NOMO-1 treated with dmso at 0.1 percent for 144 hours (cell line): ENCODE measurements at regions not wholly inside any gene's neighbourhood (a gene's known extent, or its start where the extent isn't known, plus 50 kb on each side); places are given as distances from the start of the nearest gene placed in this dataset.

Experiments
- DNase-seq: peaks from one replicate; lab custom pipeline; 2025; ENCODE audit not compliant: unreplicated experiment; lab: John Stamatoyannopoulos, UW

DNA sequence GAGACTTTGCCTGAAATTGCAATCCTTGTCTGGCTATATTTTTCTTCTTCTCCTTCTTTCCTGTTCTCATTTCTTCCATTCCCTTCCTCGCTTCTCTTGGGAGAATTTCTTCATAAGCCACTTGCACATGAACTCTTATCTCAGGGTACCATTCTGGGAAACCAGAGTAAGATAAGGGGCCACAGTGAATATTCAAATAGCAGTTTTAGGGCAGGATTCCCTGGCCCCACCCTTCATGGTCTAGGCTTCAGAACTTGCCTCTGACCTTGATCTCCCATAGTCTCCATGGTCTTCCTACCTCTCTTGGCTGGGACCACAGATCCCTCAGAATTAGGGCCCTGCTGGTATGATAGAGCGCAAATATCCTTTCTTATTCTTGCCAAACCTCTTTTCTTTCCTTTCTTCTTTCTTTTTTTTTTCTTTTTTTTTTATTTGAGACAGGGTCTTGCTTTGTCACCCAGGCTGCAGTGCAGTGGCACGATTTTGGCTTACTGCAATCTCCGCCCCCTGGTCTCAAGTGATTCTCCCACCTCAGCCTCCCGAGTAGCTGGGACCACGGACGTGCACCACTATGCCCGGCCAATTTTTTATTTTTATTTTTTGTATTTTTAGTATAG lies 123.0 kb upstream of the CITED2 start:
- no peak for DNase-seq

- DNase-seq: no peak
Observed at GRCh38 chr6:139496654-139497344, 122.4 kb upstream of the CITED2 start.

DNA sequence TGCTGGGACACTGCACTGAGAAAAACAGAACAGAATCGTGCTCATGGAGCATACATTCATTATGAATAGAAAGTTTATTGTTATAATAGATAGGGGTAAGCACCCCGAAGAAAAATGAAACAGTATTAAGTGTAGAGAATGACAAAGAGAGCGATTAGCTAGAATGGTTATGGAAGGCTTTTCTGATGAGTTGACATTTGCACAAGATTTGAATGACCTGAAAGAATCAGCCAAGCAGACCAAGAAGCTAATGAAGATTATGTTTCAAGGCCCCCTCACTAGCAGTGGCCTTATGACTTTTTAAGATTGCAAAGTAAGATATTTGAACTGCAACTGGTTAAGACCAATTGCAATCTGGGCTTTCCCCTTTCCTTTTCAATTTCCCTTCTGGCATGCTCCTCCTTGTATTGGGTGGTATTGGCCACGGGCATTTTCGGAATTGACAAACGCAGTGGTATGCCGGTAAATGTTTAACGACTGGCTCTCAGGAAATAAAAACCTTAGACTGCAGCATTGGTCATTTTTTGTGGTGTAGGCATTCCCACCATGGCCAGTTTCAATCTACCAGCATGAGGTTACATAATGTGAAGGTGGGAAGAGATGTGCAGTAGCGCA lies 120.0 kb upstream of the CITED2 start:
- no peak for DNase-seq

- DNase-seq: peak; percentile 60
Observed at GRCh38 chr6:139490482-139490881, 116.0 kb upstream of the CITED2 start.

DNA sequence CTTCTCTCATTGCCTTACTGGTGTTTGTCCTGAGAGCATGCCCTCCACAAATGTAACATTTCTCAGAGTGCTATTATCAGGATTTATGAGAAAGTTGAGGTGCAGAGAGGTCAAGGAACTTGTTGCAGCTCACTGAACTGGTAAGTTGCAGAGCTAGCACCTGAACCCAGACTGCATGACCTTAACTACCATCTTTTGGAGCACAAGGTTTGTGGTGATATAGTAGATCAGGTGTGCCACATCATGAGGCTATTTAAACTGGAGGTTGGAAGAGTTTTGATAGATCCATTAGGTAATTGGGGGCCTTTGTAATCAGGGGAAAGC lies 112.0 kb upstream of the CITED2 start:
- DNase-seq: no peak

DNA sequence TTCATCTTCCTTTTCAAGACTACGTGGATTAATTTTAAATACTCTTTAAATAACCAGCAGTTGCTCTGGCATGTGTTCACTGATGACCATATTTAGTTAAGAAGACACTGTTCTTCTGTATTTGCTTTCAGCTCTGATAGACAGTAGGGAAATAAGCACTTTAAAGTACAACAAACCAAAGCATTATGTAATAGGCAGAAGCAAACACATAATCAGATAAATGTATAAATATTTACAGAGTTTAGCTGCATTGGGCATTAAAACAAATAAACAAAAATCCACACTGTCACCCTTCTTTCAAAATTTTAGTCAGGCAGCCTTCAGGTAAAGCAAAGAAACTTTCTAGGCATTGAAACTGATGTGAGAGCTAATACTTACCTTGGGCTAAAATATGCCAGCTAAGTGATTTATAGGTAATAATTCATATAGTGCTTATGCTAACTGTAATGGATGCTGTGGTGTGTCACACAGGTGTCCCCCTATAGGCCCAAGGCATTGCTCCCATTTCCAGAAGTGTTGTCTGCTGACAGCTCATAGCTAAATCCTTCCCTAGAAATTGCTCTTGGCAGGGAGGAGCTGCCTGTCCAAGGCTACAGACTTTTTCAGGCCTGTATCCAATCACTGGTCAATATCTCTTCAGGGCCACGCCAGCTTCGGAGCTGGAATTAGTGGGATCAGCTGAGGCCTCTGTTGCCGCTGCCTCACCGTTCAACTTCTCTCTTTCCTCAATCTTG lies 111.5 kb upstream of the CITED2 start:
- DNase-seq: no peak

DNA sequence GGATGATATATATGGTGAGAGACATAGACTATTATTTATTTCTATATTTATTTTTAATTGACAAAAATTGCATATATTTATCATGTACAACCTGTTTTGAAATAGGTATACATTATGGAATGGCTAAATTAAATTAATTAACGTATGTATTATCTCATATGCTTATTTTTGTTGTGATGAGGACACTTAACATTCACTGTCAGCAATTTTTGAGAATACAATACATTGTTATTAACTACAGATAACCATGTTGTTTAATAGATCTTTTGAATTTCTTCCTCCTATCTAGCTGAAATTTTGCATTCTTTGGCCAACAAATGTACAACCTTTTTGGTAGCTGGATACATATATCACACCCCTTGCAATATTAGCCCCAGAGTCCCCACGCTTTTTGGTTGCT lies 110.7 kb upstream of the CITED2 start:
- DNase-seq: no peak

DNA sequence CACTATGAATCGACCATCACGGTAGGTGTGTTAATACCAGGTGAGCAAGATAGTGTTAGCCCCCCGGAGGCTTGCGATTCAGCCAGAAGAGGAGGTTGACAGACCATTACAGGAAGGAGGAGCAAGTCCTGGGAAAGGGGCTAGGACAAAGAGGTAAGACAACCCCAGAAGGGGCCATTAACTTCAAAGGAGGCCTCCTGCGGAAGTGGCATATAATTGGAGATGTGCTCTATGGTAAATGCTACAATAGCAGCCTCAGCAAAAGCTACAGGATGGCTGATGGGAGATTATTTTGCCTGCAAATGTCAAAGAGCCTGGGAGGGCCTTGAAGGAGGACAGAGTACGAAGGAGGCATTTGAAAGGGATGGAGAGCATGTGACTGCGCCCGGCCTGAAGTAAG lies 108.6 kb upstream of the CITED2 start:
- DNase-seq: no peak

DNA sequence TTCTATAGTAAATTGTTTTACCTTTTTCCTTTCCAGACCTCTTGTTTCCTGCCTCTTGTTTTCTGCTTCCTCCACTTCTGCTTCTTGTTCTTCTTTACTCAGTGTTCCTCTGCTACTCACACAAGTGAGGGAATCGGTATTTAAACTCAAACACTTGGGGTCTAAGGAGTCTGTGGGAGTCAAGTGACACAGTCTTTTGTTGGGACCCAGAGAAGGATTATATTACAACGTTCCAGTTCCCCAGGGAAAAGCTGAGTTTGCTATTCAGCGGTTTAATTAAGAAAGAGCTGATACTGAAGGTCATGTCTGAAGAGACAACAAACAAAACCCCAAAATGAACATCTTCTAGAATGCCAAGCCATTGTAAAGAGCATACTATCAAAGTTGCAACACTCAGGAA lies 107.8 kb upstream of the CITED2 start:
- DNase-seq: no peak

DNA sequence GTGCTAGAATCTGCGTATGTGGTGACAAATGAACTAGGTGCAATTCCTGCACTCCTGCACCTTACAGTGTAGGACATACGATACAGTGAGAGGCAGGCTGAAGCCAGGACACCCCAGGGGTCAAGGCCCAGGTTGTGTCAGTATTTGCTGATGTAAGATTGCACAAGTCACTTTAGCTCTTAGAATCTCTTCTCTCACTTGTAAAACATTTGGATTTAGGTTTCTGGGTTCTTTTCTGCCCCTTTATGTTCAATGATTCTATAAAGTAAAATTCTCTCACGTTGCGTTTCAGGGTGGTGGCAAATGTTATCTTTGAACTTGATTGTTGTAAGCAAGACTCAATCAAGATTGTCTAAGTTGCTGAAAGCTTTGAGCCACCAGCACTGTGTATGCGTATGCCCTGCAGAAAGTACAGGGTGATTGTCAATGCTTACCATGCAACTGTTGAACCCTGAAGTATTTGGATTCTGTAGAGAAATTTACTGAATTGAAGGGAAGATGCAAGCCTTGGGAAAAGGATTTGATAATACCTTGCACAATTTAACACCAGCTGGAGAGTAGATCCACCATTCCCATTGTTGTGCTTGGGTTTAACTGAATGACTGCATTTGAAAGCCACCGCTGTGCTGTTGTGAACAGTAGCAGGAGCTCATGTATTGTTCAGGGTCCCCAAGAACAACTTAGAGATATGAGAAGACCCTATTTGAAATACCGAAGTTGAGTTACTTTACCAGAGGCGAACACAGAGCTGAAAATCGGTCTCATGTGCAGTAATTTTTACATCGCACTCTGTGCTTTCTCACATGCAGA lies 106.1 kb upstream of the CITED2 start:
- DNase-seq: no peak

DNA sequence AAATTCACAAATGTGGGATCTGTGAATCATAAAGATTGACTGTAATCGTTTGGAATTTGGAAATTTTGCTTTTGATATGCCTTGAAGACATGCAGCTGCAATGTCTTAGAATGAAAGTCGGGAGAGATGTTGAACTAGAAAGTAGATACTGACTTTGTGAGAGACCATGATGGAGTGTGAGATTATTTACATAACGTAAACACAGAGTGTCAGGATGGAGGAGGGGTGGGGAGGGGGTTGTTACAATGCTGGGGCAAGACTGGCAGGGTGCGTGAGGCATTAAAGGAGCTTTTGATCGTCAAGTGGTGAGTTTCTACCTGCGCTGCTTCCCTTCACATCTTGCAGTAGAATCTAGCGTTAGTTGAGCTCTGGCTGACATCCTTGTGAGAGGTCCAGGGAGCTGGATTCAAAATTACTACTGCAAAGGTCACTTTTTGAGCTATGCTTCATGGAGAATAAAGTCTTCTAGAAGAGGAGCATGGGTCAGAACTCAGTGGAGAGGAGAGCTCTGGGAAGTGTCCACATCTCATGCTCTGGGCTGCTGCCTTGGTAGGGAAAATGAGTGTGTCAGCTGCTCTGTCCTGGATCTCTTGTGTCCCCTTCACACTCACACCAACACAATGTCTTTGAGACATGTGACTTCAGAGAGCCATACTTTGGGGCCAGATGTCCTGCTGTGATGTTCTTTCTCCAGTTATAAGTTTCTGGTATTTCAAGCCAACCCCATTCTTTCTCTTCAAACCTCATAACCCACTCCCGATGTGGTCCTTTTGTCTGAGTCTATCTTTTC lies 105.2 kb upstream of the CITED2 start:
- DNase-seq: no peak

- DNase-seq: no peak
Observed at GRCh38 chr6:139475646-139476045, 101.2 kb upstream of the CITED2 start.

GRCh38 chr6:139475241-139475640 lies 100.8 kb upstream of the CITED2 start:
- DNase-seq: no peak

- peak; percentile 44 for DNase-seq
Observed at GRCh38 chr6:139474145-139475108, 100.0 kb upstream of the CITED2 start.

DNA sequence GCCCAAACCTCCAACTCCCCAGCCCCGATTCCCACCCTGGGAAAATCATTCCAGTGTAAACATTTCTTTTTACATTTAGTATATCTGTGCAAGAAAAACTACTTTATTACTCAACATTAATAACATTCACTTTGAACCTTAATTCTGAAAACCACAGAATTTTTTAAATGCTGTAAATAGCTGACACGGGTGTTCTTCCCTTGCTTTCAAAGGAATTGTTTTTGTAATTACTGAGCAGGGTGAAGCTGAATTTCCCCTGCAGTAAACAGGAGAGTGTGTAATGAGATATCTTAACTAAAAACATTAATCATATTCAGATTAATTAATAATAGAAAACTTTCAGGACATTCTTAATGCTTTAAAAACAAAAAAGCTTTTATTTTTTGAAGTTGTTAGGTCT lies 99.3 kb upstream of the CITED2 start:
- no peak for DNase-seq

GRCh38 chr6:139473231-139473701 lies 98.8 kb upstream of the CITED2 start:
- DNase-seq: peak; percentile 55

GRCh38 chr6:139472351-139473015 lies 98.0 kb upstream of the CITED2 start:
- peak; percentile 58 for DNase-seq

DNA sequence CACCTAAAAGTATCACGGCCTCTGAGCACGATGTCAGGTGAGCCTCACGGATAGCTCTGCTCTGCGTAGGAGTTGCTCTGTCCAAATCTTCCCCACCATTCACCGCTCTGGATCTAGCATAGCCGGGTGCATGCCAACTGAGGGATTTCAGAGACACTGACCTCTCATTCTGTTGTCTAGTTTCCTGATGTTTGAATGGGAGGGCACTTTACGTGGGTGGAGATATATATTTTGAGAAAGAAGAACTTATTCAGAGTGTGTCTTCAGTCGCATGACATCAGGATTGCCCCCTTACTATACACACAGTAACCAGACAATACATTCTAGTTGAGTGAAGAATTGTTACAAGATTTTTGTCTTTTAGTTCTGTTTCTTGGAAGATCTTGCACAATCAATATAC lies 96.5 kb upstream of the CITED2 start:
- DNase-seq: no peak
